GM12891 (cell line): ENCODE measurements at regions not wholly inside any gene's neighbourhood (a gene's known extent, or its start where the extent isn't known, plus 50 kb on each side); places are given as distances from the start of the nearest gene placed in this dataset.

Experiments
- PAX5 ChIP-seq: IDR thresholded peaks from 2 replicates; pipeline ENCODE4 v1.6.1; 2011; ENCODE audit warnings: low read length, moderate library complexity, mild to moderate bottlenecking; ENCODE audit not compliant: insufficient read depth, severe bottlenecking
- POLR2A ChIP-seq: IDR thresholded peaks from 2 replicates; pipeline ENCODE4 v1.6.1; 2011; ENCODE audit warnings: low read depth, low read length, control low read depth
- POLR2AphosphoS5 ChIP-seq: IDR thresholded peaks from 2 replicates; pipeline ENCODE4 v1.6.1; 2011; ENCODE audit warnings: low read depth, low read length, control low read depth
- POU2F2 ChIP-seq: IDR thresholded peaks from 2 replicates; pipeline ENCODE4 v1.6.1; 2011; ENCODE audit warnings: low read depth, mild to moderate bottlenecking, control low read depth, low read length, moderate library complexity
- TAF1 ChIP-seq: IDR thresholded peaks from 2 replicates; pipeline ENCODE4 v1.6.1; 2011; ENCODE audit warnings: low read depth, low read length, control low read depth

DNA sequence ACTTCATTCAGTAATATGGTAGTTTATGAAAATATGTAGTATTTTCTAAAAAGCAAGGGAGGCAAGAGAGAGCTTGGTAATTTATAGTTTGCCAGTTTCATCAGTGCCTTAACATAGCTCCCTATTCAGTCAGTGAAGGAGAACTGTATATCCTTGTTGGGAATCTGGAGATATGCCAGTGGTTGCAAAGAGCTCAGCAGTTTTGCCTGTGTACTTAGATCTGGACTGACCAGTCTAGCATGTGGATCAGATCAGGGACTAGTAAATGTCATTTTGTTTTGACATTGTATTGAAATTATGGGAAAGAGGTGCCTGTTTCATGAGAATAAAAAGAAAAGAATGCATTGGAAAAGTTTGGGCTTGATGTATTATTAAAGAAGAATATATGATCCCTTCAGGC, 88.6 kb downstream of the ZIC3 start:
- TF ChIP-seq POLR2A (no peak), PAX5 (no peak), POU2F2 (no peak), POLR2AphosphoS5 (no peak), TAF1 (no peak)
